ENCODE measurements at regions not wholly inside any gene's neighbourhood (a gene's known extent, or its start where the extent isn't known, plus 50 kb on each side); places are given as distances from the start of the nearest gene placed in this dataset.

GRCh38 chr1:34358636-34359035, 181.9 kb downstream of the C1orf94 start:
- no peak for DNase-seq (ENCODE audit: low read depth)
- peaks cover 34% of the 10 kb centered on the region for H3K27me3 ChIP-seq (replicated peaks; ENCODE audit: control insufficient read depth, insufficient read depth, low read length)
- peaks cover 5% of the 10 kb centered on the region for H3K9me3 ChIP-seq (ENCODE audit: control insufficient read depth, low read length)
- H3K9ac ChIP-seq (ENCODE audit: low read length), result no peak overlapping the region
- no peaks in the 10 kb centered on the region for H3K4me1 ChIP-seq (ENCODE audit: control insufficient read depth, insufficient read depth, low read length)
- no peak overlapping the region for H3K4me3 ChIP-seq (ENCODE audit: low read length)
- no peaks in the 10 kb centered on the region for H3K36me3 ChIP-seq (ENCODE audit: control insufficient read depth, insufficient read depth, low read length, severe bottlenecking)

DNA sequence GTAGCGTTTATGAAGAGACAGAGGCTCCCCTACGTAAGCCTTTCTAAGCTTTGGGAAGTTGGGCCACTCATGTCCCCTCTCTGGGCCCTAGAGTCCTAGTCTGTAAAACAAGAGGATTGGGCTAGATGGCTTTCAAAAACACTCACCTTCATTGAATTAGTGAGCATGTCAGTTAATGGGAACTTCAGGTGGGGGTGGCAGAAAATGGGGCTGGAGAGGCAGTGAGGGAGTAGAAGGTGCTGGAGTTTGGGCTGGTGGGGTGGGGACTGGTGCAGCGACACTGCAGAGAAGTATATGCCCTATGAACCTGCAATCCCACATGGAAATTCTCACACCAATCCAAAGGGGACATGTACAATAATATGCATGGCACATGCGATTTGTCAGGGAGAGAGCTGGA, 182.7 kb downstream of the C1orf94 start:
- Histone ChIP-seq H3K36me3 (ENCODE audit: control insufficient read depth, insufficient read depth, low read length, severe bottlenecking) (no peaks in the 10 kb centered on the region), H3K4me3 (ENCODE audit: low read length) (no peak overlapping the region), H3K4me1 (ENCODE audit: control insufficient read depth, insufficient read depth, low read length) (no peaks in the 10 kb centered on the region), H3K27me3 (replicated peaks; ENCODE audit: control insufficient read depth, insufficient read depth, low read length) (peaks cover 40% of the 10 kb centered on the region), H3K9me3 (ENCODE audit: control insufficient read depth, low read length) (peaks cover 5% of the 10 kb centered on the region), H3K9ac (ENCODE audit: low read length) (no peak overlapping the region)
- no peak for DNase-seq (ENCODE audit: low read depth)

DNA sequence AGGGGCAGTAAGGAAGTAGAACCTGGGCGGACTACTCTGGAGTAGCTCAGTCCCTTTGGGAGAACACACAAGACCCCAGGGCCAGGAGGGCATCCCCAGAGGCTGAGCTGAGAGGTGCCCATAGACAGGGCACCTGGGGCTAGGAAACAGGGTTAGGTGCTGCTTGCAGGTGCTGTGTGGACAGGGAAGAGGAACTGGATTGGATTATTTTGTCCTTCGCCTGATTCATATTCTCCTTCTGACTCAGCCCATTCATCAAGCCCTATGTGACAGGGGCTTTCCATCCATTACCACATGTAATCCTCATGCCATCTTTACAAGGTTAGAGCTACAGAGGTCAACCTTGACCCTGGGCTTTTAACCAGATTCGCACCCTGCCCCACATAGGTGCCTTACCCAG, 183.9 kb downstream of the C1orf94 start:
- Histone ChIP-seq H3K4me3 (ENCODE audit: low read length) (no peak overlapping the region), H3K9me3 (ENCODE audit: control insufficient read depth, low read length) (peaks cover 9% of the 10 kb centered on the region)
- DNase-seq (ENCODE audit: low read depth), result no peak

DNA sequence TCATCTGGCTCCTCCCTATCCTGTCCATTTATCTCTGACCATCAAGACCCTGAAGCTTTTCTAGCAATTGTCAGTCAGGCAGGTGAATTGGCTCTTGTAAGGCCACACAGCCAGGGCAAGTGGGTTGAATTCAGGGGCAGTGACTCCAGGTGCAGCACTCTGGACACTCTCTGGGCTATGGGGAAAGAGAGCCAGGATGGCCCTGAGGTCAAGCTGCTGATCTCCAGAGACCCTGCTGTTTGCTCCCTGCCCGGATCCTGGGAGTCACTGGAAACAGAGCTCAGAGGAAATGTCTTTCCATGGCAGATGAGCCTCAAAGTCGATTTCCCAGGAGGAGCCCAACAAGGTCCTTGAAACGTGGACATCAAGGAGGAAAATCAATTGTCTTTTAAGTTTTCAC, 184.4 kb downstream of the C1orf94 start:
- Histone ChIP-seq H3K9me3 (ENCODE audit: control insufficient read depth, low read length) (peaks cover 9% of the 10 kb centered on the region), H3K4me1 (ENCODE audit: control insufficient read depth, insufficient read depth, low read length) (no peaks in the 10 kb centered on the region), H3K9ac (ENCODE audit: low read length) (no peak overlapping the region), H3K36me3 (ENCODE audit: control insufficient read depth, insufficient read depth, low read length, severe bottlenecking) (no peaks in the 10 kb centered on the region), H3K27me3 (replicated peaks; ENCODE audit: control insufficient read depth, insufficient read depth, low read length) (peaks cover 41% of the 10 kb centered on the region), H3K4me3 (ENCODE audit: low read length) (no peak overlapping the region)
- no peak for DNase-seq (ENCODE audit: low read depth)

More for the DNA sequence above, 183.9 kb downstream of the C1orf94 start:
- Histone ChIP-seq H3K27me3 (replicated peaks; ENCODE audit: control insufficient read depth, insufficient read depth, low read length) (peaks cover 45% of the 10 kb centered on the region), H3K4me1 (ENCODE audit: control insufficient read depth, insufficient read depth, low read length) (no peaks in the 10 kb centered on the region), H3K9ac (ENCODE audit: low read length) (no peak overlapping the region), H3K36me3 (ENCODE audit: control insufficient read depth, insufficient read depth, low read length, severe bottlenecking) (no peaks in the 10 kb centered on the region)

DNA sequence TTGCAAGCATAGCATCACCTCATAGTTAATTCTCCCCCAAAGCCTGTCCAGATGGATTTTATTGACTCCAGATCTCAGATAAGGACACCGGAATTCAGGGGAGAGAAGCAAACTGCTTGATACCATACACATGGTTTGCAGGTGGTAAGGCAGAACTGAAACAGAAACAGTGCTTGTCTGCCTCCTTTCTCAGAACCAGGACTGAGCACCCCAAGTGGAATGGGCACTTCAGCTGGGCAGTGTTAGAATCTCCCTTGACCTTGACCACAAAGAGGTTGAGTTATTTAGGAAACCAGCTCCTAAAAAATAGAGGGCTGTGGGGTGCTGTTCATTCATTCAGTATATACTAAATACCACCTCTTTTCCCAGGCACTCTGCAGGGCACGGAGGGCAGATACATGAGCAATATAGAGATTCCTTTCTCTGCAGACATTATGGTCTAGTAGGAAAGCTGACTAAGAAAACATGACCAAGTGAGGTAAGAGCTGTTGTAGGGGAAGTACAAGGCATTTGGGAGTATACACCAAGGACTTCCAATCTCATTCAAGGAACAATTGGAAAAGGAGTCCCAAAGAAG, 185.2 kb downstream of the C1orf94 start:
- no peaks in the 10 kb centered on the region for H3K4me1 ChIP-seq (ENCODE audit: control insufficient read depth, insufficient read depth, low read length)
- peaks cover 40% of the 10 kb centered on the region for H3K27me3 ChIP-seq (replicated peaks; ENCODE audit: control insufficient read depth, insufficient read depth, low read length)
- no peak overlapping the region for H3K4me3 ChIP-seq (ENCODE audit: low read length)
- peaks cover 9% of the 10 kb centered on the region for H3K9me3 ChIP-seq (ENCODE audit: control insufficient read depth, low read length)
- no peak overlapping the region for H3K9ac ChIP-seq (ENCODE audit: low read length)
- no peak for DNase-seq (ENCODE audit: low read depth)
- H3K36me3 ChIP-seq (ENCODE audit: control insufficient read depth, insufficient read depth, low read length, severe bottlenecking), result no peaks in the 10 kb centered on the region

DNA sequence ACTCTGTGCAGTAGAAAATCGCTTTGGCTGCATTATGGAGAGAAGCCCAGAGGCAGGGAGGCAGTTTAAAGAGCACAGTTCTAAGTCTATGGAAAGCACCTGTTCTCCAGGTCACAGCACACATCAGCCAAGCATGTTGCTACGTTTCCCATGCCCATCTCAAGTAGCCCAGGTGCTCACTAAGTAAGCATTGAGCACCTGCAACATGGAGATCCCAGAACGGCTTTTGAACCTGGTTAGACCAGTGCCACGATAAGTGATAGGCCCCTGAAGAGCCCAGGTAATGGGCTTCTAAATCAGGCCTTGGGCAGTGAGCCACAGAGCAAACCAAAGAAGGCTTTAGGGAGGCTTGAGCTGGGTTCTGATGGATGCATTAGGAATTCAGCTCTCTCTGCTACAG, 186.2 kb downstream of the C1orf94 start:
- no peak overlapping the region for H3K9ac ChIP-seq (ENCODE audit: low read length)
- H3K9me3 ChIP-seq (ENCODE audit: control insufficient read depth, low read length), result peaks cover 9% of the 10 kb centered on the region
- no peak overlapping the region for H3K4me3 ChIP-seq (ENCODE audit: low read length)
- H3K4me1 ChIP-seq (ENCODE audit: control insufficient read depth, insufficient read depth, low read length), result no peaks in the 10 kb centered on the region
- DNase-seq (ENCODE audit: low read depth), result no peak
- H3K27me3 ChIP-seq (replicated peaks; ENCODE audit: control insufficient read depth, insufficient read depth, low read length), result peaks cover 32% of the 10 kb centered on the region
- H3K36me3 ChIP-seq (ENCODE audit: control insufficient read depth, insufficient read depth, low read length, severe bottlenecking), result no peaks in the 10 kb centered on the region

DNA sequence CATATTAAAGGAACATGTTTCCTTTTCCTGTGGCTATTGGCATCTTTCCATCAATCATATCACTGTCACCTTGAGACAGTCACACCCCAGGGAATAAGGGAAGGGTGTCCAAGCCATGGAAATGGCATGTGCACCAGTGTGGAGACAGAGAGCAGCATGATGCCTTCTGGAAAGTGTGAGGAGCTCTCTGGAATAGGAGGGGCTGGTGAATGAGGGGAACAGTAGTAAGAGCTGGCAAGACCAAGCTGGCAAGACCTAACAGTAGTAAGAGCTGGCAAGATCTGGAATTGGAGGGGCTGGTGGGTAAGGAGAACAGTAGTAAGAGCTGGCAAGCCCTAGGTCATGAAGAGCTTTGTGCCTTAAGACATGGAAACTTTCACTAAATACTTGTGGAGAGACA, 186.7 kb downstream of the C1orf94 start:
- DNase-seq (ENCODE audit: low read depth), result no peak

DNA sequence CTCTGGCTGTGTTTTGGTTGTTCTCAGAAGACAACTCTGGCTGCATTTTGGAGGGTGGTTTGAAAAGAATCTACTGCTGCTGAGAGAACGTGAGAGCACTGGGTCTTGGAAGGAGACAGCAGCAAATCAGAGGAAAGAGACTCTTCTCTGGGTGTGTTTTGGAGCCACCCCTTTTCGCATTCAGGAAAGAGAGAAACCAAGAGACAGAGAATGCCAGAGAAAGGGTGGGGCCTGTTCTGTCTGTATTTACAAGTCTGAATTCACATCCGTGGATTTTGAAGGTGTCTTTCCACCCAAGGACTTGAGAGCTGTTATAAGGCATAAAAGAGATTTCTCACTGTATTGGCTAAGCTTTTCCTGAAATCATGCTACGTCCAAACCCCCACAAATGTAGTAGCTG, 187.2 kb downstream of the C1orf94 start:
- Histone ChIP-seq H3K36me3 (ENCODE audit: control insufficient read depth, insufficient read depth, low read length, severe bottlenecking) (no peaks in the 10 kb centered on the region), H3K4me3 (ENCODE audit: low read length) (no peak overlapping the region), H3K4me1 (ENCODE audit: control insufficient read depth, insufficient read depth, low read length) (no peaks in the 10 kb centered on the region), H3K9ac (ENCODE audit: low read length) (no peak overlapping the region), H3K27me3 (replicated peaks; ENCODE audit: control insufficient read depth, insufficient read depth, low read length) (peaks cover 32% of the 10 kb centered on the region), H3K9me3 (ENCODE audit: control insufficient read depth, low read length) (peaks cover 9% of the 10 kb centered on the region)
- no peak for DNase-seq (ENCODE audit: low read depth)

More for the DNA sequence above, 186.7 kb downstream of the C1orf94 start:
- Histone ChIP-seq H3K9me3 (ENCODE audit: control insufficient read depth, low read length) (peaks cover 9% of the 10 kb centered on the region), H3K9ac (ENCODE audit: low read length) (no peak overlapping the region), H3K36me3 (ENCODE audit: control insufficient read depth, insufficient read depth, low read length, severe bottlenecking) (no peaks in the 10 kb centered on the region), H3K27me3 (replicated peaks; ENCODE audit: control insufficient read depth, insufficient read depth, low read length) (peaks cover 28% of the 10 kb centered on the region), H3K4me1 (ENCODE audit: control insufficient read depth, insufficient read depth, low read length) (no peaks in the 10 kb centered on the region), H3K4me3 (ENCODE audit: low read length) (no peak overlapping the region)

DNA sequence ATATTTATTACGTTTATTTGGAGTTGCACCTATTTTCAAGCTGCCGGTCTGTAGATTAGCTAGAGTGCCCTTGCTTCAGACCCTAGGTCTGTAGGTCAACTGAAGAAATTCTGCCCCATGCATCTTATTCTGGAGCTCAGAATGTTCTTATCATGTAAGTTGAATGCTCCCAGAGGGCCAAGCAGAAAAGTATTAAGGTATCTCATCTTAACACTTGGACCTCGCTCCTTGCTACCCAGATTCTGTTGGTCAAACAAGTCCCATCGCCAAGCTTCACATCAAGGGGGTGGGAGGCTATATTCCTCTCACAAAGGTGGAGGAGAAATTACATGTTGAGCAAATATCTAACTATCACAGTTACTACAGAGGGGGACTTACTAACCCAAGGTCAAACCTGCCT, 187.7 kb downstream of the C1orf94 start:
- H3K9ac ChIP-seq (ENCODE audit: low read length), result no peak overlapping the region
- H3K27me3 ChIP-seq (replicated peaks; ENCODE audit: control insufficient read depth, insufficient read depth, low read length), result peaks cover 34% of the 10 kb centered on the region
- no peaks in the 10 kb centered on the region for H3K4me1 ChIP-seq (ENCODE audit: control insufficient read depth, insufficient read depth, low read length)
- DNase-seq (ENCODE audit: low read depth), result no peak
- no peak overlapping the region for H3K4me3 ChIP-seq (ENCODE audit: low read length)
- peaks cover 9% of the 10 kb centered on the region for H3K9me3 ChIP-seq (ENCODE audit: control insufficient read depth, low read length)
- no peaks in the 10 kb centered on the region for H3K36me3 ChIP-seq (ENCODE audit: control insufficient read depth, insufficient read depth, low read length, severe bottlenecking)

DNA sequence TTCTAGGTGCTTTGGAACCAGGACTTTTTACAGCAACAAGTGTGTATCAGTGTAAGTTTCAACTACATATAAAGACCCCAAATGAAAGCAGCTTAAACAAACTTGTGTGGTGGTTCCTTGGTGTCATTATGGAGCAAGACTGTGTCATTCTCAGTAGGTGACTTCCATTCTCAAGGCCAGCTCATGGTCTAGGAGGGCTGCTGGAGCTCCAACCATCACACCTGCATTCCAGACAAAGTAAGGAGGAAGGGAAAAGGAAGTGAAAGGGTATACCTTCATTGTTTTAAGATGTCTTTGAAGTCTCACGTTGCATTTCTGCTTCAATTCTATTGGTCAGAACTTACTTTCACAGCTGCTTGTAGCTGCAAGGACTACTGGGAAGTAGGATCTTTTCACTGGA, 188.6 kb downstream of the C1orf94 start:
- Histone ChIP-seq H3K4me1 (ENCODE audit: control insufficient read depth, insufficient read depth, low read length) (no peaks in the 10 kb centered on the region), H3K9me3 (ENCODE audit: control insufficient read depth, low read length) (peaks cover 9% of the 10 kb centered on the region)
- no peak for DNase-seq (ENCODE audit: low read depth)

DNA sequence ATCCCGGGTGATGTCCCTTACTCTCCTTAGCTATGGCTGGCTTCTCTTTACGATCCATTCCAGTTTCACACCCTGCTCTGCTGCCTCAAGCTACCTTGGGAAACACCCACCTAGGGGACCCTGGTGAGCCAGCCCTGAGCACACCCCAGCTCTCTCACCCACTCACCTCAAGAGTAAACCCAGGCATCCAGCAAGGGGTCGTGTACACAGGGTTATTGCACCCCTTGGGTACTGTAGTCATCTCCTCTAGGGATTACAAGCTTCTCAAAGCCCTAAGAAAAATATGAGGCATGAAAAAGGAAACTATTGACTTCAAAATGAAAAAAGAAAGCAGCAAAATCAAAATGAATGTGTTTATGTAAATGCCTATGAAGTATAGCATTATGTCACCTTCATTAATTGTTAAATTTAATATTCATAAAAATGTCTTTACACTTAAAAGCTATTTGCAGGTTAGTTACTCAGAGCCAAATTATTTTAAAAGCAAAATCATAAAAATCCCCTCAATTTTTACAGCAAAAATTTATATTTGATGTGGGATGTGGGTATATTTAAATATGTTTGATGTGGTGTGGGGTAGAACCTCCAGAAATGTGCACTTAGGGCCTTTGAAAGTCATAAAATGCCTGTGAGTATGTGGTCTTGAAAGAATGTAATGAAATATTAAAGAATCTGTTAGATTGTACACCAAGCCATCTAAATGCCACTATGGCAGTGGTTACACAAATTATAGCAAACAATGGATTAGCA, 190.3 kb downstream of the C1orf94 start:
- Histone ChIP-seq H3K36me3 (ENCODE audit: control insufficient read depth, insufficient read depth, low read length, severe bottlenecking) (no peaks in the 10 kb centered on the region), H3K9me3 (ENCODE audit: control insufficient read depth, low read length) (peaks cover 8% of the 10 kb centered on the region), H3K27me3 (replicated peaks; ENCODE audit: control insufficient read depth, insufficient read depth, low read length) (peaks cover 41% of the 10 kb centered on the region), H3K4me1 (ENCODE audit: control insufficient read depth, insufficient read depth, low read length) (no peaks in the 10 kb centered on the region), H3K4me3 (ENCODE audit: low read length) (no peak overlapping the region), H3K9ac (ENCODE audit: low read length) (no peak overlapping the region)
- DNase-seq (ENCODE audit: low read depth), result no peak

More for the DNA sequence above, 188.6 kb downstream of the C1orf94 start:
- H3K36me3 ChIP-seq (ENCODE audit: control insufficient read depth, insufficient read depth, low read length, severe bottlenecking), result no peaks in the 10 kb centered on the region
- peaks cover 36% of the 10 kb centered on the region for H3K27me3 ChIP-seq (replicated peaks; ENCODE audit: control insufficient read depth, insufficient read depth, low read length)
- H3K9ac ChIP-seq (ENCODE audit: low read length), result no peak overlapping the region
- no peak overlapping the region for H3K4me3 ChIP-seq (ENCODE audit: low read length)

Measured in adipocyte (in vitro differentiated cells).